ENCODE measurements at regions not wholly inside any gene's neighbourhood (a gene's known extent, or its start where the extent isn't known, plus 50 kb on each side); places are given as distances from the start of the nearest gene placed in this dataset.

GRCh38 chrX:97787849-97788248 lies 904.1 kb downstream of the RPA4 start:
- no peaks in the 10 kb centered on the region for H3K9me2 ChIP-seq (ENCODE audit: insufficient read depth, low read length)
- H3K79me2 ChIP-seq (ENCODE audit: insufficient read depth, low read depth, low read length): no peaks in the 10 kb centered on the region
- no peaks in the 10 kb centered on the region for H3K4me1 ChIP-seq (ENCODE audit: insufficient read depth, low read length, poor library complexity, severe bottlenecking)
- DNase-seq (ENCODE audit: low spot score): no peak
- ChIA-PET CTCF (ENCODE audit: unreplicated experiment) (no interaction called here), POLR2A (no interaction called here)
- H3K27ac ChIP-seq (ENCODE audit: low read depth, low read length, poor library complexity, severe bottlenecking): no peak overlapping the region
- no peaks in the 10 kb centered on the region for H3K36me3 ChIP-seq (ENCODE audit: insufficient read depth, low read length)
- TF ChIP-seq CTCF (conservative IDR thresholded peaks at IDR 0.05; ENCODE audit: low read length): no peak
- no peak for TF ChIP-seq EZH2phosphoT487 (IDR thresholded peaks at IDR 0.05; ENCODE audit: borderline replicate concordance, low read depth, low read length)
- intact Hi-C loops (cut with micrococcal nuclease; ENCODE audit: unreplicated experiment): no loop called here
- H3K4me2 ChIP-seq (ENCODE audit: low read length): no peak overlapping the region
- no peak overlapping the region for H3K4me3 ChIP-seq (ENCODE audit: low read depth, low read length, poor library complexity, severe bottlenecking)
- BruUV-seq (replicated peaks): no TSS peak
- no peaks in the 10 kb centered on the region for H3K9me3 ChIP-seq (ENCODE audit: low read length)
- H4K20me1 ChIP-seq (ENCODE audit: insufficient read depth, low read length): no peaks in the 10 kb centered on the region
- H2AFZ ChIP-seq (ENCODE audit: low read length): no peak overlapping the region

- Histone ChIP-seq H3K9me3 (ENCODE audit: low read length) (no peaks in the 10 kb centered on the region), H3K79me2 (ENCODE audit: insufficient read depth, low read depth, low read length) (no peaks in the 10 kb centered on the region), H3K4me2 (ENCODE audit: low read length) (no peak overlapping the region), H3K27ac (ENCODE audit: low read depth, low read length, poor library complexity, severe bottlenecking) (no peak overlapping the region), H3K36me3 (ENCODE audit: insufficient read depth, low read length) (no peaks in the 10 kb centered on the region), H4K20me1 (ENCODE audit: insufficient read depth, low read length) (no peaks in the 10 kb centered on the region), H2AFZ (ENCODE audit: low read length) (no peak overlapping the region), H3K9me2 (ENCODE audit: insufficient read depth, low read length) (no peaks in the 10 kb centered on the region), H3K4me1 (ENCODE audit: insufficient read depth, low read length, poor library complexity, severe bottlenecking) (no peaks in the 10 kb centered on the region), H3K4me3 (ENCODE audit: low read depth, low read length, poor library complexity, severe bottlenecking) (no peak overlapping the region)
- TF ChIP-seq EZH2phosphoT487 (IDR thresholded peaks at IDR 0.05; ENCODE audit: borderline replicate concordance, low read depth, low read length) (no peak), CTCF (conservative IDR thresholded peaks at IDR 0.05; ENCODE audit: low read length) (no peak)
- BruUV-seq (replicated peaks): no TSS peak
- intact Hi-C loops (cut with micrococcal nuclease; ENCODE audit: unreplicated experiment): no loop called here
- POLR2A ChIA-PET: no interaction called here
- no peak for DNase-seq (ENCODE audit: low spot score)
- CTCF ChIA-PET (ENCODE audit: unreplicated experiment): no interaction called here
Observed at GRCh38 chrX:97790850-97791249, 907.1 kb downstream of the RPA4 start.

GRCh38 chrX:97797076-97797475 lies 913.4 kb downstream of the RPA4 start:
- no peaks in the 10 kb centered on the region for H3K9me2 ChIP-seq (ENCODE audit: insufficient read depth, low read length)
- intact Hi-C loops (cut with micrococcal nuclease; ENCODE audit: unreplicated experiment): no loop called here
- BruUV-seq (replicated peaks): no TSS peak
- no peaks in the 10 kb centered on the region for H3K9me3 ChIP-seq (ENCODE audit: low read length)
- H3K27ac ChIP-seq (ENCODE audit: low read depth, low read length, poor library complexity, severe bottlenecking): no peak overlapping the region
- H3K4me2 ChIP-seq (ENCODE audit: low read length): no peak overlapping the region
- DNase-seq (ENCODE audit: low spot score): no peak
- no peaks in the 10 kb centered on the region for H4K20me1 ChIP-seq (ENCODE audit: insufficient read depth, low read length)
- CTCF ChIA-PET (ENCODE audit: unreplicated experiment): no interaction called here
- no peak overlapping the region for H3K4me3 ChIP-seq (ENCODE audit: low read depth, low read length, poor library complexity, severe bottlenecking)
- H3K36me3 ChIP-seq (ENCODE audit: insufficient read depth, low read length): no peaks in the 10 kb centered on the region
- no peak overlapping the region for H2AFZ ChIP-seq (ENCODE audit: low read length)
- H3K4me1 ChIP-seq (ENCODE audit: insufficient read depth, low read length, poor library complexity, severe bottlenecking): no peaks in the 10 kb centered on the region
- no peak for TF ChIP-seq EZH2phosphoT487 (IDR thresholded peaks at IDR 0.05; ENCODE audit: borderline replicate concordance, low read depth, low read length)
- TF ChIP-seq CTCF (conservative IDR thresholded peaks at IDR 0.05; ENCODE audit: low read length): no peak
- no peaks in the 10 kb centered on the region for H3K79me2 ChIP-seq (ENCODE audit: insufficient read depth, low read depth, low read length)
- POLR2A ChIA-PET: no interaction called here
